Amygdala (tissue), 56 donors: ENCODE measurements at regions not wholly inside any gene's neighbourhood (a gene's known extent, or its start where the extent isn't known, plus 50 kb on each side); places are given as distances from the start of the nearest gene placed in this dataset.
"Not testable (repeated sequence)": the region's sequence is repeated elsewhere in the genome, so short reads cannot be mapped to it uniquely, and the experiment has no call there.

Experiments used
- DNase-seq, 56 donors: peaks; one replicate each; lab custom pipeline; 2025; lab: John Stamatoyannopoulos, UW

DNA sequence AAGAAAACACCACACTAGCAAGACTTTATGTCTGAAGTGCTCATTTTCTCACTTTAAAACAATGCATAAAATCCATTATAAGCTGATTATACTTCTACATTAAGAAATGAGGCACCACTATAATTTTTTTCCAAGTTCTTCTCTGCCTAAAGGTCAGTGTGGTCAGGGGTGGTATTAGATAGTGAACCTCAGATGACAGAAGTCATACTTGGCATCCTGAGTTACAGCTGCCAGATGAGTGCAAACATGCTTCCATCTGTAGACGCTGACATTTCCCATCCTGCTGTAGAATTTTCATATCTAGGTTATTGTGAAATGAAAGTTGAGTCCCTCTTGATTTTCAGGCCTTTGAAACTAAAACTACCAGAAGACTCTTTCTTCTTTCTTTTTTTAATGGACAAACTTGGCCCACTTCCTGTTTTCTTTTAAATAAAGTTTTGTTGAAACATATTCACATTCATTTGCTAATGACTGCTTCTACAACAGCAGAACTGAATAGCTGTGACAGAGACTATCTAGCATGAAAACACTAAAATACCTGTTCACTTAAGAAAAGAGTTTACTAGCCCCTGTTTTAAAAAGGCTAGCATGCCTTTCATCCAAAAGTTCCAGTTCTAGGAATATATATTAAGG, 900.8 kb downstream of the XPNPEP1 start:
- DNase-seq, result no peak

DNA sequence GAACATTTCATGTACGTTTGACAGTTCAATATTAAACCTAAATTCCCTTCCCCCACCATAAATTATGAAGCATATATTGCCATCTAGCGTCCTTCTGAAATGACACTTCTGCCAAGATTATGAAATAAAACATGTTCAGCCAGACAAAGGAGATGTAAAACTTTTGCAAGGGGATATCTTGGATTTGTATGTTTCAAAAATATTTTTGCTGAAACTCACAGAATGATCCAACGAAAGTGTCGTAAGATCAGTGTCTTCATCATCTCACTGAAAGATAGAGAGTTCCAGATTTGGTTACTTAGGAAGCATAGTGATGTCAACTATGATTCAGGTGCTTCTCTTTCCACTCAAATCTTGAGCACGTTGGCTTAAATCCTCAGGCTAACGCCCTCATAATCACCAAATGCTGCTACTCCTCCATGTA, 904.3 kb downstream of the XPNPEP1 start:
- no peak for DNase-seq

DNA sequence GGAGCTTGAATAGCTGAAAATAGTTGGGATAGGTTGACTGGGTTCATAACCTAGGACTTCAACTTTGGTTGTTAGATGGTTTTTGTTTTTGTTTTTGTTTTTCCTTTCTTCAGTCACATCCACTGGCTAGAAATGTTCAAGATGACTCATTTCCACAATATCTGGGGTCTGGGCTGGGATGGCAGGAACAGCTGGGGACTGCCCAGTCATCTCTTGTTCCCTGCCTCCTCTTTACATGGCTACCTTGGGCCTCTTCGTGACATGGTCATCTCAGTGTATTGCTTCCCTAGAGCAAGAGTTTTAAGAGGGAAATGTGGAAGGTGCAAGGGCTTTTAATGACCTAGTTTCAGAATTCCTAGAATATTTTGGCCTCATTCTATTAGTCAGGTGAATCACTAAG, 915.8 kb downstream of the XPNPEP1 start:
- DNase-seq, result no peak

DNA sequence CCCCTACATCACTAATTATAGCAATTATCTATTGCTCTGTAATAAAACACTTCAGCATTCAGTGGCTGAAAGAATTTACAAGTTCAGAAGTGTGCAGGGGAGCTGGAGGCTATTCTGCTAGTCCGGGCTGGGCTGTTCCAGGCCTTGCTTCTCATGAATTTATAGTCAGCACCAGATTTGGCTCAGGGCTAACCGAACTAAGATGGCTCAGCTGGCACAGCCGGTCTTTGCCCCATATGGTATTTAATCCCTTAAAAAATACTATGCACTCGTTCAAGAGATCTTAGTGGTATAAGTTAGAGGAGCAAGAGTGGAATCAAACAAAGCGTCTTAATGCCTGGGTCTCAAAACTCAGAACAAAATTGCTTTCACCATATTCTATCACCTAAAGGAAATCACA, 932.9 kb downstream of the XPNPEP1 start:
- no peak for DNase-seq

DNA sequence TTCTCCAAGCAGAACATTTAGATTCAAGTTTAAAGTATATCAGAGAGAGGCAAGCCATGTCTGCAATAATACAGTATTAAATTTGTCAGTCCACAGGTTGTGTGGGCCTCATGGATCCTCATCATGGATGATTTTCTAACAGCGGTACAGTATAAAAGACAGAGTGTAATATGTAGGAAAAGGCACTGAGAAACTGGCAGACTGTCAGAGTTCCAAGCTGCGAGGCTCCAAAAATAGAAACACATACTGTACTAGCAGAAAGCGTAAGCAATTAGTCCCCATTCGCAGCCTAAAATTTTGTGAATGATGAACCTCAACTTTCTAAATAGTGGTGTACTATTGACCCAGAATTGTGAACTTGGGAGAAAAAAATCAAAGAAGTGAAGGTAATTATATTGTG, 933.3 kb downstream of the XPNPEP1 start:
- no peak for DNase-seq

DNA sequence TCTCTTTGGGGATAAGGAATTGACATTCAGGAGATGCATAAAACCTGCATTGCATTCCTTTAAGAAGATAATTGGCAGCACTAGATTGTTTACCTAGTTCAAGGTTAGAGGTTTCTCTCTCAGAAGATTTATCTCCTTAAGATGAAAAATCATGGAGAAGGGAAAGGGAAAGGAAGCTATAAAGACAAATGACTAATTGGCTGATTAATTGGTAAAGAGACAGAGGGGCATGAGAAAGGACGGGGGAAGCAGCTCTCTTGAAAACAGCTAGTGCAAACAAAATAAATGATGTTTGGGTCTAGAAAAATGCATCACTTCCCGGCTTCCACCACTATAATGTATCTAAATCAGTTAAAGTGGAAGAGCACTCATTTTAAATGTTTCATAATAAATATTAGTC, 941.2 kb downstream of the XPNPEP1 start:
- no peak for DNase-seq

DNA sequence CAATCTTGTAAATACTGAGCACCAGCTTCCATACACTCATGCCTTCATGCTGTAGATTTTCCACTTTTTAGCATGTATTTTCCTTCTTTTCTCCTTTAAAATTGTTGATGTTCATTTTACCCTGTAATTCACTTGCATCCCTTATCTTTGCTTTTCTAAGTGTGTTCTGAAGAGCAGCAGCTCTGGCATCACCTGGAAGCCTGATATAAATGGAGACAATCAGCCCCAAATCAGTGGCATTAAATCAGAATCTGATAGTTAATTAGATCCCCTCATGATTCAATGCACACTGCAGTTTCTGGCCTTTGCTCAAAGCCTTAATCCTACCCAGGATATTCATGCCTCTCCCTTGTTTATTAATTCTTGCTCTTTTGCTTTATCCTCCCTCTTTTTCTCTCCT, 942.4 kb downstream of the XPNPEP1 start:
- DNase-seq, result no peak

DNA sequence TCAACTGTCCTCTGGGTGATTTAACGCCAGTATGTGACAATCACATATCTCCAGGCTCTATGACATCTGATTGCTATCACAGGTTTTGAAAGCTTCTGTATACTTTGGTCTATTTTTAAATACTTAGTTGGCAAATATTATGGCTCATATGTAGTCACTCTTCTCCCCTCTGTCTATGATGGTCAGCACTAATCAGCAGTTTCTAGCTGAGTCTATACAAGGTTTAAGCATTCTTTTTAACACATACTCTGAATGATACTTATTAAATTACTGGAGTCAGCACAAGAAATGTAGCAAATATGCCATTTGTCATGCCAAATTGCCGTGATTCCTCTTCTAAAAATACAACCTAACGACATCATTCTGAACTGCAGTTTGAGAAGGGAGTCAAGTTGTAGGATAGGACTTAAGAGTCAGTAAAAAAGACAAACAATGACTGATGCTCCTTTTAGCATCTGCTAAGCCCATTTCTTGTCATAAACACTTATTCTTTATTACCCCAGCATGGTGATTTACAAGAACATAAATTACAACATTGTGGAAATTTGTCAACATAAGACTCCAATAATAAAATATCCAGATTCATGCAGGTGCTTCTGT, 947.8 kb downstream of the XPNPEP1 start:
- DNase-seq, result no peak

DNA sequence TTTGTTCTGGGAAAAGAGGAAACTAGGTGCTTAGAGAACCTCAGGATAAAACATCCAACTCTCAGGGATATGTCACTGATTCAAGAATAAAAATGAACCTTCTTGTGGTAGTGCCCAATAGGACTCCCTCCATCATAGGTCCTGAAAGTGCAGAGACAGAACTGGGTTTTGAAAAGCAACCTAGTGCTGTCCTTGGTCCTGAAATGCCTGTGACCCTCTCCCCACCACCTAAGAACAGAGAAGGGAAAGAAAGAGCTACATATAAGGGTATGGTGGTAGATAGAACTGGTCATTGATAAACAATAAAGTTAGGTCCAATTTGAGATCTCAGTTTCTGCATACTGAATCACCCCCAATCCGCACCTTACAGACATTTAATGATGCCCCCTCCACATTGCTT, 953.3 kb downstream of the XPNPEP1 start:
- no peak for DNase-seq

DNA sequence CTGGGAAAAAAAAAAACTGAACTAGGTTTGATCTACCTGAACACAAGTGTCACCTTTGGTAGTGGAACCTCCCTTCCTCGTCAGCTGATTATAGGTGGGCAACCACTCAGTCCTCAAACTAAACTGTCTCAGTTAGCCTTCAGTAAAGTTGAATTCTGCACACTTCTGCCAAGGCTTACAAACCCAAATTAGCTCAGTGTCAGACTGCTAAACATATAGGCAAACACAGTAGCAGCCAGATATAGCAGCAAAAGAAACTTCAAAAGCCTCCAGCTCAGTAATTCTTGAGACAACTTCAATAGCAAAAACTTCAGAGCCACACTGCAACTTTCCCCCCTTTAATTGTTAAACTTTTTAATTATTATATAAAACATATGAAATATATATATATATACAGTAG, 956.9 kb downstream of the XPNPEP1 start:
- DNase-seq, result no peak

DNA sequence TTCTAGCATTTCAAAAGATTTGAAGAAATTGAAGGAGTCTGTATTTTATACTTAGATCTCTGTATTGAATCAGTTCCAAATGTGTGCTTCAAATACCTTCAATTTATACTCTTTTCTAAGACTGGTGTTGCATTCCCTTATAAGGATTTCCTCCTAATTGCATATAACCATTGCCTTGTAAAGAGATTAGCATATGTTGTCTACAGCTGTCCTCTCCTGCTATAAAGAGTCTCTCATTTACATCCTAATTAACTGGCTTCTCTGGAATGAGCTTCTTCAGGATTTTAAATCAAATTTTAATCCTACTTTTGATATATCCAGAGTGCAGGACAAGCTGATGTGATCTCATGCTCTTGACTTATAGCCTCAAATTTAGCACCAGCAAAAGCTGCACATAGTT, 957.3 kb downstream of the XPNPEP1 start:
- no peak for DNase-seq

DNA sequence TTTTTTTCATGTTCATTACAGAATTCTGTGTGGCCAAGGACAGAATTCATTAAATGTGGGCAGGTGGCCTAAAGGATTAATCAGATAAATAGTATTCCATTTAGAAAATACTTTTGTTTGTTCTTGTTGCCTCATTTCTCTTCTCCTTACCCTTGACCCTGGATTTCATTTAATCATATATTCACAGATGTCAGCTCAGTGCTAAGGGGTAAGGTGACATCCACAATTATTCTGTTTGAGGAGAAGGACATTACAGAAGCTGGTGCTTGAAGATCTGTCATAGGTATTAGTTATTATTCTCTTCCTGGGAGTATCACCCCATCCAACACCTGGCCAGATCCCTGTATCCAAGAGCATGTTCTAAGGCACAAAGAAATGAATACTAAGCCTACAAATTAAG, 961.1 kb downstream of the XPNPEP1 start:
- DNase-seq, result no peak

DNA sequence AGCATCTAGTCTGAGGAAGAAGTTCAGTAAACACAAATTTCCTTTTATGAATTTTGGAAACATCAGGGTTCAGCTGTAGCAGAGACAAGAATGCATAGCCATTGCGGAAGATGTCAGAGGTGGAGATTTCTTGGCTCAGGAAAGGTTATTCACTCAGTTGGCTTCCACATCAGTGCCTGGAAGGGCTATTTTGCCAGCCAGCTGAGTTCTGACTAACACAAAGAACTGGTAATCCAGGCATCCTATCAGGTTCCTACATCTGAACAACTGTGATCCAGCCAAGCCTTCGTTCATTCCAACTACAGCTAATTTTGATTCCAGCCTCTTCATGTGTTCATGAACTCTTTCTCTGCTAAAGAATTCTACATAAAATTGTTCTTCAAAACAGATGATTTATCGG, 965.6 kb downstream of the XPNPEP1 start:
- no peak for DNase-seq

DNA sequence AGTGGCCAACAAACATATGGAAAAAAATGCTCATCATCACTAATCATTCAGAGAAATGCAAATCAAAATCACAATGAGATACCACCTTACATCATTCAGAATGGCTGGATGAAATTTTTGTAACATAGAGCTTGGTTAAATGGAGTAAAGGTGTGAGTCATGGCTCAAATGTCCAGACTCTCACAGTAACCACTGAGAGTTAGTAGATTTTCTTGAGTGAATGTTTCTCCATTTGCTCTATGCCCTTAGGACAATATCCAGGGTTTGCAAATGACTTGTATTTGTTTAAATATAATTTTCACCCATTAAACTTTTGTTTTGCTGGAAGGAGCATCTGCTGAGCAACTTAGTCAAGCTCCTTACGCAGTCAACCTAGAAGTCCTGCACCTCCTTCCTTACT, 967.2 kb downstream of the XPNPEP1 start:
- no peak for DNase-seq

DNA sequence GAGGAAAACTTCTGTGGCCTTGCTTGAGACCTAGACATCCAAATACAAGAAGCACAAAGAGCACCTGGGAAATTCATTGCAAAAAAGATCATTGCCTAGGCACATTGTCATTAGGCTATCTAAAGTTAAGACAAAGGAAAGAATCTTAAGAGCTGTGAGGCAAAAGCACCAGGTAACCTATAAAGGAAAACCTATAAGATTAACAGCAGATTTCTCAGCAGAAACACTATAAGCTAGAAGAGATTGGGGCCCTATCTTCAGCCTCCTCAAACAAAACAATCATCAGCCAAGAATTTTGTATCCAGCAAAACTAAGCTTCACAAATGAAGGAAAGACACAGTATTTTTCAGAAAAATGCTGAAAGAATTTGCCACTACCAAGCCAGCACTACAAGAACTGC, 1003.3 kb downstream of the XPNPEP1 start:
- not testable (repeated sequence) for DNase-seq

DNA sequence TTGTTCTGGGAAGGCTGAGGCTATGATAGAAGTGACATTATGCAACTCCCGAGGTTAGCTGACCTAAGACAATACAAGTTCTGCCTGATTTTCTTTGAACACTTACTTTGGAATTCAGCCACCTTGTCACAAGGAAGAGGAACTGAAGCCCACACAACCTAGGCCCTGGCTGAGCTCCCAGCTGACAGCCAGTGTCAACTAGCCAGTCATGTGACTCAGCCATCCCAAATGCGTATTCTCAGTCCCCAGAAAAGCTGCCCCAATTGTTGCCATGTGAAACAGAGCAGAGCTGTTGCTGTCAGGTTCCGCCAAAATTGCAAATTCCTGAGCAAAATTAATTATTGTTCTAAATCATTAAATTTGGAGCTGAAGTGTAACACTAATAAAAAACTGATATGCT, 1010.0 kb downstream of the XPNPEP1 start:
- peak in 3 of 56 donors; percentile 3 to 9 (median 4) for DNase-seq

DNA sequence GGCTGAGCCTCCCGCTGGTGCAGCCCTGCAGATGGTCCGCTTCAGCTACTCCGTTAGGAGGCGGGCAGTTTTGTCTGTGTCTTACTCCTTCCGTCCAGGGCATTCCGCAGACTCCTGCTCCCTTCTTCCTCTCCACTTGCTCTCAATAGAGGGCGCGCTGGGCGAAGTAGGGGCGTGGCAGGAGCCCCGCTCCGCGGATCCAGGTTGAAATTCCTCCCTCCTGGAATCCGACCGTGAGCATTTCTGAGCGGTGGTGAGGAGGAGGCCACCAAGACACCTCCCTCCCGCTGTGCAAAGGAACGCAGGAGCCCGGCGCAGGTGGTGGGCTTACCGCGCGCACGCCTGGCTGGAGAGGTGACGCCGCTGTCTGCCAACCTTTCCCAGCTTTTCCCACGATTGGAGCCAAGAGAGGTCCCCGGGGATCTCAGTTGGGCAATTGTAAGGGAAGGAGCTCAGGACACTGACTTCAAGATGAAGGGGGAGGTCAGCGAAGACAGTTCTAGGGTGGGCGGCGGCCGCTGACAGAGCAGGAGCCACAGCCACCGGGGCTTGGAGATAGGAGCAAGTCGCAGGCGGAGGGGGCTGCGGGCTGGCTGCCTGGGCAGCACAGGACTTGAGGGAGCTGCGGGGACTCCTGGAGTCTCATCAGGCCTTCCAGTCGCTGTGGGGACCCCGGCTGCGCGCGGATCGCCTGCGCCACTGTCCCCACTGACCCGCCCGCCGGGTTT, 1011.3 kb downstream of the XPNPEP1 start:
- DNase-seq, result peak in 40 of 56 donors; percentile 1 to 52 (median 16)

DNA sequence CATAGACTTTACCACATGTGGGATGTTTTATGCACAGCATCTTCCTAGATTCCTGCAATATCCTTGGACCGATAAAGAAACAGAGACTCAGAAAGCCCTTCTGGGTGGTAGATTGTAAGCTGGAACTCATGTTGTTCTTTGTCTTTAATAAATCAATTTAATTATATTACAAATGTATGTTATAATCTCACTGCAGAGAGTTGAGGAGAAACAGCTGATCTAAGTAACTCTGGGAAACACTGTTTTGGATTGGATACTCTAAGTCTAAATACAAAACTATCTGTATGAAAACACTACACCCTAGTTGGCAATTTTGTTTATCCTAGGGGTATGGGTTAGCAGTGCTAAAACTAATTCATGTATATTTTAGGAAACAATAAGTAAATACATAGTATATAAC, 1015.2 kb downstream of the XPNPEP1 start:
- DNase-seq, result no peak

DNA sequence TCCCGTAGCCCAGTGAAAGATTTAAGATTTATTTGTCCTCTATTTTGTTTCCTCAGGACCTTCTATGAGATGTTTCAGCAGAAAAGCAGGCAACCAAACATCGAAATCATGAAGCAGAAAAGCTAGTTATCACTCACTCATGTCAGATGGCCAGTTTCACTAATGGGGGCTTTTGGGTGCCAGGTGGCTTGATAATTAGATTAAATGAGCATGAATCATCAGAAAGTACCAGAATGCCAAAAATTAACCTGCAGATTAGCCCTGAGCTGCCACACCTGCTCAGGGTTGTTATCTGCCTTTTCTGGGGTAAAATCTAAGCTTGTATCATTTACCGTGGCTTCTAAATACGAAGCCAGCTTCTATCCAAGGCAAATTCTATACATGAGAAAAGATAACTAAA, 1017.5 kb downstream of the XPNPEP1 start:
- no peak for DNase-seq

DNA sequence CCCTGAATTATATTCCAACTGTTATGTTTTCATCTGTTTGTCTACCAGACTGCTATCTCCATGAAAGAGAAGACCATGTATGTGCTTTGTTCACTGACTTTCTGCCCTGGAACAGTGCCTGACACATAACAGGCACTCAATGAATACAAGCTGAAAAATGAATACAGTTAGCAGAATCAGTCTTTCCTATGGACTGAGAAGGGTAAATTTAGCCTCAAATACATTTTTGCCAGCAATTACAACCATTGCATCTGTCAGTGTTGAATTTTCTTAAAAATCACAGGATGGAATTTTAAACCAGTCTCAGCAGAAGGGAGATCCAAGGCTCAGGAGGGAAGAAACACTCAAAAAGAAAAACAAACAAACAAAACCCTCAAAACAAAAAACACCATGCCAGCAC, 1018.1 kb downstream of the XPNPEP1 start:
- no peak for DNase-seq

DNA sequence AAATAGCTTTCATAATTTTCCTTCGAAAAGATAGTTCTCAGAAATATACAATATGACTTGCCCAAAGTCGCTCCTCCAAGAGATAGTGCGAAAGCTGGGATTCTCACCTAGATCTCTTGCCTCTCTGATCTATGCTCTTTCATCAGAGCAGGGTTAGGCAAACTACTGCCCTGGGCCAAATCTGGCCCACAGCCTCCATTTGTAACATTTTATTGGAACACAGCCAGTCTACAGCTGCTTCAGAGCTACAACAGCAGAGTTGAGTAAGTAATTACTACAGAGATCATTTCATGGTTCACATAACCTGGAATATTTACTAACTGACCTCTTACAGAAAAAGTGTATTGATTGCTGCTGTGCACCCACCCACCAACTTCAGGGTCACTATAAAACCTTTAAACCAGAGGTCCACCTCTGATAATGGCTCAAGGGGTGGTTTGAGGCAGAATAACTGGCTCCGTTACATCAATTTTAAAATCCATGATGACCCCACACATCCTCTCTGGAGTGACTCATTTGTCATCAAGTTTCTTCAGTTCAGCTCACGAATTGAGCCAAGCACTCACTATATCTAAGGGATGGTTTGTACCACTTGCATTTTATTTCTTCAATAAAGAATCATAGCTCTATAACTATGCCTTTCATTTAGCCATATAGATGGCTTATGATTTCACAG, 1019.0 kb downstream of the XPNPEP1 start:
- DNase-seq, result no peak
